Inferior parietal cortex (tissue), 1 donor: ENCODE measurements at regions not wholly inside any gene's neighbourhood (a gene's known extent, or its start where the extent isn't known, plus 50 kb on each side); places are given as distances from the start of the nearest gene placed in this dataset.
"Not testable (repeated sequence)": the region's sequence is repeated elsewhere in the genome, so short reads cannot be mapped to it uniquely, and the experiment has no call there.

ENCODE experiments used
- DNase-seq: peaks from one replicate; pipeline ENCODE4 v3.0.0-alpha.2; 2016; ENCODE audit errors: extremely low spot score

- DNase-seq: no peak
These were observed 673.7 kb downstream of the BCL11A start for GRCh38 chr2:59879700-59880131.

GRCh38 chr2:59875836-59876235 lies 677.6 kb downstream of the BCL11A start:
- DNase-seq: no peak

DNA sequence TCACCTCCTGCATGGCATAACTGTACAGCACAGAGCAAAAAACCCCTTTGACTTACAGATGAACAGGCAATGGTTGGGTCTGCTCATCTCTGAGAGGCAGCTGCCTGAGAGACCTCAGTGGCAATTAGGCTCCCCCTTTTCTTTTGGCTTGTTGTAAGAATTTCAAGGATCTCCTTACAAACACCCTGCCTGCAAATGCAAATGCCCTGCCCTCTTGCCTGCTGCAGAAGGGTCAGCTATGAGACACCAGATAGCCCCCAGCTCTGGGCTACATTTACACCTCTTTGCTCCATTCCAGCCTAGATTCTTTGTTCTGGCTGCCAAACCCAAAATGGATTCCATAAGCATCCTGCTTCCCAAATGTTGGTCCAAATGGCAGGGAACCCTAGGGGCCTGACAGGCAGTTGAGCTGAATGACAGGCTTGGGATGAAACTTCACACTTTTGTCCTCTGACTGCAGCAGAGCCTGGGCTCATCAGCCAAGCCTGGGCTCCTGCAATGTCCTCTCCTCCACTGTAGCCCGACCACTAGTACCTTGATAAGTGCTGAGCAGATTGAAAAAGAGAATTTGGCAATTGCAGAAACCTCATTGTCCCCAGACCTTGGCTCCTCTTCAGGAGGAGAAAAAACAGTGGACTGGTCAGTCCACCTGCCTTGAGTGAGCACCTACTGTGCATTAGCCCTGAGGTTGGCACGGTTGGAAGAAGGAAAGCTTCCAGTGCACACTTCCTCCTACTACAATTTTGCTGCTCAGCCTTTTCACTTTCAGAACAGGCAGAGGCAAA lies 678.3 kb downstream of the BCL11A start:
- no peak for DNase-seq

DNA sequence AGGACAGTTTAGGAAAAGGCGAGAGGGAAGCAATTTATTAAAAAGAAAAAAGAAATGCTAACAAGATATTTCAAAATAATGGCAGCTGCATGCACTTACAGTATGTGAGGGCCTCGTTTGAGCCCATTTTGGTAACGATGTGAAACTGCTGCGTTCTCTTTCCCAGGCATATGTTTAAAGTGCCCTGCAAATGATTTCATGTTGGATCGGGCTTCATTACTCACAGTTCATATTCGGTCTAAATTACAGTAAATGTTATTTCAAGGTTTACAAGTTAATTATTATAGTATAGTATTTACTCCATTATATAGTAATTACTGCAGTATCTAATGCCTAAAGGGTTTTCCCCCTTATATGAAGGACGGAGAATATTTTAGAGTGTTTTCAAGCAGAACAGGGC lies 679.1 kb downstream of the BCL11A start:
- no peak for DNase-seq

- DNase-seq: no peak
These were observed 681.6 kb downstream of the BCL11A start for GRCh38 chr2:59871830-59872229.

GRCh38 chr2:59868981-59869380 lies 684.5 kb downstream of the BCL11A start:
- no peak for DNase-seq

DNA sequence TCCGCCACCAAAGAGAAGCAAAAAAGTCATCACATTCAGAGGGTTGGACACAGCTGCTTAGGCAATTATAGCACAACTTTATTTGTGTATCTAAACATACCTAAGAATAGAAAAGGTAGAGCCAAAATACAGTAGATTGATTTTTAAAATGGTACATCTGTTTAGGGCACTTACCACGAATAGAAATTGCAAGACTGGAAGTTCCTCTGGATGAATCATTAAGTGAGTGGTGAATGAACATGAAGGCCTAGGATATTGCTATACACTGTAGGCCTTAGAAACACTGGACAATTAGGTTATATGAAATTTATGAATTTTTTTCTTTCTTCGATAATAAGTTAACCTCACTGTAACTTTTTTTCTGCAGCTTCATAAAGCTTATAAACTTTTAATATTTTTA lies 687.0 kb downstream of the BCL11A start:
- DNase-seq: no peak

- DNase-seq: no peak
These were observed 694.9 kb downstream of the BCL11A start for GRCh38 chr2:59858540-59858939.

DNA sequence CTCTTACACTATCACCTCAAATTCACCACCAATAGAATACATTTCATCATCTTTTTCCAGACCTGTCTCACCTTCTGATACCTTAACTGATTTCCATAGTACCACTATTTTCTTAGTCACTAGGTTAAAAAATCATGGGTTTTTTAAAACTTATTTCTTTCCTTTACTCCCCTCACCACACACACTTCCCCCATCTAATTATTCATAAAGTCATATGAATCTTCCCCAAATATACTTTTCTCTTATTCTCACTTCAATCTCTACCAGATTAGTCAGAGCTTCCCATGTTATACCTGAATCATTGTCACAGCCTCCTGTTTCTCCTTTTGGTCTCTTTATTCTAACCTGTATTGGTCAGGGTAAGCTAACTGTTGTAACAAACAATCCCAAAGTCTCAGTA lies 696.3 kb downstream of the BCL11A start:
- no peak for DNase-seq

DNA sequence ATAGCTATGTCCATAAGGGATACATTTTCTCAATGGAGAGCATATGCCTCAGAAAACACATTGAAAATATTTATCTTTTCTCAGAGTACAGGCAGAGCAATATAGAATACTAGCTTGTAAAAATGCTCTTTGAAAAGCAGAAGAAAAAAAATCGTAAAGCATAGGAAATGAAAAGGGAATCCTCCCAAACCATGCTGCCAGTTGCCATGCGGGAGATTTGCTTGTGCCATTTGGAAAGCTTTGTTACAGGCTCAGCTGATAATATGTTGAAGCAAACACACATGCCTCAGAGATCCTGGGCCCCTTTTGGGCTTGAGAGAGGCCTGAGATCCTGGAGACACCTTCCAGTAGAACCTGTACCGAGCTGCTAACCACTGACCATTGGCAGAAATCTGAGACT lies 697.1 kb downstream of the BCL11A start:
- no peak for DNase-seq

DNA sequence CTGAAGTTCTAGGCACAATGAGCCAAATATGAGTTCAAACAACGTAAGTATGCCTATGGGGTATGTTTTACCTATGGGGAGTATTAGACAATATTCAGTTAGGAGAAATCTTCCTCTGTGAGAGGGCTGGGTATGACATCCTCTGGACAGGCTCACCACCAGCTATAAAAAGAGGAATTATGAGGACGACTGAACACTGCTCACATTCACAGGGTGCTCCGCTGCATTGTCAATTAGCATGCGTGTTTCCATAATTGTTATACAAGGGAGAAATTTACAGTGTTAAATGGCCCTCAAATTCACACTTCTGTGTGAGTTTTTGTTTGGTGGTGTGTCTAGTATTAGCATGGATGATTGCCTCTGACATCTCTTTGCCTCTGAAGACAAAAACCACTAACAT lies 700.4 kb downstream of the BCL11A start:
- no peak for DNase-seq

DNA sequence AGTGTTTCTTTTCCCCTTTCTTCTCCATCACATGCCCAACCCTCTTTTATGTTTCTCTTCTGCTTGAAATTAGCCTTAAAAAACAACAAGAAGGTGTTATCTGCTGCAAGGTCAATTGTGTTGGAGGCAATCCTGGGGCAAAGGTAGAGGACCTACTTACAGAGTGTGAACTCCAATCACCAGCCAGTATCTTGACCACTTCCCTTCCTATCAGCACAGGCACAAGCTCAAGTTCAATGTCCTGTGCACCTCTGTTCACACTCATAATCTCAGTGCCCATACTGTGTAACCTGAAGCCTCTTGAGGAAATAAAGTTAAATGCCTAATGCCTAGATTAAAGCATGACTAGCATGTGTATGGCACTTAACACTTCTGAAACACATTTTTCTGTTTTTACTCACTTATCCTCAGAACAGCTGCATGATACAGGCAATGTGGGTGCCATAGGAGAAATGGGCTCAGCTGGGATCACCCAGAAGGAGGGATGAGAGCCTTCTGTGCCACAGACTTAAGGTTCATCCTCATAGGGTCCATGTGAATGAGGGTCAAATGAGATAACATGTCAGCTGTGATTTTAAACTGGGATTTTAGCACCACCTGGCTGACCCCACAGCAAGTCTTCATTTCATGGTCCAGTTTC lies 701.5 kb downstream of the BCL11A start:
- DNase-seq: no peak

- DNase-seq: no peak
These were observed 702.9 kb downstream of the BCL11A start for GRCh38 chr2:59850554-59850953.

DNA sequence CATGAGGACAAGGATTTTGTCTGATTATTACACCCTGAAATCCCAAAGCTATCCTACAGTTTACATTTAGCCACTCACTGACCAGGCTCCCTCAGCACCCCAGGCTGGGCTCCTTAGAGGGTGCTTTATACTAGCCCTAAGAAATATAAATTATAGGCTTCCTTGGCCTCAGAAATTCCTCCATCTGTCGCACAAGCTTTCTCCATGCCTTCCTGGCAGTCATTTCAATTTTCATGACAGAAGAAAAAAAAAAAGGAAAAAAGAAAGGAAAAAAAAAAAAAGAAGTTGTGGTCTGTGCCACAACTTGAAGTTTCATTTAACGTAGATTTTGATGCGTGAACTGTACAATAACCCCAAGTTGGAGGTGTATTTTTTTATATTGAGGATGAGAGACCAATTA lies 719.5 kb downstream of the BCL11A start:
- DNase-seq: no peak

GRCh38 chr2:59830601-59831000 lies 722.9 kb downstream of the BCL11A start:
- DNase-seq: no peak

DNA sequence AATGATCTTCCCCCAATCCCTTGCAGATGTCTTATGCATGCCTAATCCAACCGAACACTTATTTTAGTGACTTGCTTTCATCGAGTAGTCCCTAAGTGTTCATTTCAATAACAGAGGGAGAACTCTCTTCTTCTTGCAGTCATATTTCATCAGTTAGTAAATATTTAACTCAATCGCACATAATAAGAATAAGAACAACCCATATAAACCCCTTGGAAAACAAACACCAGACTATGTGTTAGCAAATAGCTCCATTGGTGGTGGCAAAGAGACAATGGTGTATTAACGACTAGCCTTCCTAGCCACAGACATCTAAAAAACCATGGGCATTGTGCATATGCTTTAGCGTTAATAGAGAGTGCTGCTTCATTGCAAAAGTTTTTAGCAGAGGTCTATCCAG lies 725.8 kb downstream of the BCL11A start:
- DNase-seq: no peak

DNA sequence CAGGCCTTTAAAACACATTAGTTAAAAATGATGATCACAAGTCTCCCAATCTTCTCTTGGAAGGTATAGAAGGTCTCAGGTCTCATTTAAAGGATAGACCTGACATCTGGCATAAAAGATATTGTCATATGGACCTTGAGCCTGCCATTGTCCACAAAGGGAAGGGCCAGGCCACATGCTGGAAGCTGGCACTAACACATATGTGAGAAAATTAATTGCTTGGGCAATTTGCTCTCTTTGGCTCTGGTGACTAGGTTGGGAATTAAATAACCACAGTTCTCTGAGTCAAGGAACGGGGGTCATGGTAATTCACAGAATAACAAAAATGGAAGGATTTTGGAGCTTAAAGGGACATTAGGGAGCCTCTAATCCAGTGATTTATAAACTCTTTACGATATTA lies 727.3 kb downstream of the BCL11A start:
- DNase-seq: no peak

DNA sequence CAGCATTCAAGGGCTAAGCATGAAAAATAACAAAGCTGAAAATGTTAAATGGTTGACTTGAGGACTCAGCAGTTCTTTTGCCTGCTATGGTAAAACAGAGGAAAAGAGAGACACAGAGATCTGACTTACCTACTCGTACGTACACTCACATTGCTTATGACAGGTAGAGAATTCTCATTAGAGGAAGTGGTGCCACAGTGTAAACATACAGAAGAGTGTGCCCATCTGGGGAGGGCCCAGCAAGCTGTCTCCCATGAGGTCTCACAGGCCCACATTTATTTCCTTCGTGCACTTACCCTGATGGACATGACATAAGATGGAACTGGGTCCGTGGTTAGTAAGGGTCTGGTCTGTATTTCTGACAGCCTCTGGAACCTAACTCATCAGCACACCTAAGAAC lies 729.1 kb downstream of the BCL11A start:
- DNase-seq: no peak

- DNase-seq: no peak
These were observed 737.4 kb downstream of the BCL11A start for GRCh38 chr2:59816075-59816474.

- not testable (repeated sequence) for DNase-seq
These were observed 743.2 kb downstream of the BCL11A start for GRCh38 chr2:59810283-59810682.

GRCh38 chr2:59806486-59806885 lies 747.0 kb downstream of the BCL11A start:
- DNase-seq: no peak

DNA sequence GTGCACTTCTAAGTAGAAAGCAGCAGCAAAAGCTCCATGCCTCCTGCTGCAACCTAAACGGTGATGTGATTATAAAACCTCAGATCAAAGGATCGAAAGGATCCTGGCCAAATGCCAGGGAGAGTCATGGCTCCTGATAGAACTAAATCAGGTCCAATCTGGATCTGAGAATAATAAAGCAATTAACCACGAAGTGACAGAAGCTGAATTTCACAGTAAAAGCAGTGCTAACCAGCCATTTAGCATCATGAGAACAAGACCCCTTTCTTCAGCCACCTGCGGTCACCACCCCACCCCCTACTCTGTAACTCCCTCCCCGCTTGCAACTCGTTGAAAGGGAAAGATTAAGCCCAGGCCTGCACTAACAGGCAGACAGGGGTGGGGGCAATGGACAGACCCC lies 748.7 kb downstream of the BCL11A start:
- DNase-seq: no peak

DNA sequence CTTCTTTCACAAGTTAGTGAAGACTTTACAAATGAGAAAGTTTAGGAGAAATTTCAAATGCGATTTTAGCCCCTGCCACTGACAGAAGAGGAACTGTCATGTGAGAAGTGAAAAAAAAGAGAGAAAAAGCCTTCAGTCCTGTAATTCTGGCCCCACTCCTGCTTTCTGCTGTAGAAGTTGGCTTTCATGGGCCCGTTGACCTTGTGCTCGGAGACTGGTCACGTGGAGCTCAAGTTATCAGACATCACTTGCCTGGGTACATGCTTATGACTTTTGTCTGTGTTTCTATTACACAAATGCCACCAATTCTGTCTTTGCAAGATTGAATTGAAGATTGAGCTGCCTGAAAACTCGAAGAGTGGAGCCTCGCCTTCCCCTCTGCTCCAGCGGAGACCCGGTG lies 749.9 kb downstream of the BCL11A start:
- DNase-seq: no peak
